ENCODE measurements at regions not wholly inside any gene's neighbourhood (a gene's known extent, or its start where the extent isn't known, plus 50 kb on each side); places are given as distances from the start of the nearest gene placed in this dataset.

DNA sequence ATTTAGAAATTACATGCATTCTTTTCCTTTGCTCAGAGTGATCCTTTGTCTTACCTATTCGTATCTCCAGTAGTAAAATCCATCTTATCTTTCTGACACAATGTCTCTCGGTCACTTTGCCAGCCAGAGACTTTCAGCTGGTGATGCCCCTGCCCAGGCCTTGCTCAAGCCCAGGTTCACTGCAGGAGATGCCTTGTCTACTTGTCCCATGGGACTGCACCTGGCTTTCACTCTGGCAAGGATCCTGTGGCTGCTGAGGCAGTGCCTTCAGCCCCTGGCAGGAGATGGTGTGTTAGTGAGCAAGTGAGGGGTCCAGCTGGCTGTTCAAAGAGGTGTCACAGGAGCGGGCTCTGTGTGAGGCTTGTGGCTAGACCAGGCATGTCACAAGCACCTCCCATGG is 1268.9 kb downstream of the OTOL1 start:
- H3K36me3 ChIP-seq (ENCODE audit: control insufficient read depth, insufficient read depth, low read length): no peaks in the 10 kb centered on the region
- H3K4me2 ChIP-seq (ENCODE audit: low read length): no peak overlapping the region
- no peak overlapping the region for H3K9ac ChIP-seq
- no peak overlapping the region for H3K4me3 ChIP-seq (ENCODE audit: low read depth, low read length)
- no peaks in the 10 kb centered on the region for H3K4me1 ChIP-seq
- H3K79me2 ChIP-seq: no peaks in the 10 kb centered on the region
- no peaks in the 10 kb centered on the region for H3K9me3 ChIP-seq (ENCODE audit: control insufficient read depth, low read length)
- no peak overlapping the region for H2AFZ ChIP-seq
- no peak overlapping the region for H3K27ac ChIP-seq
- H3K27me3 ChIP-seq (ENCODE audit: control insufficient read depth, insufficient read depth, low read length): no peaks in the 10 kb centered on the region
- TF ChIP-seq, protein P1, sequence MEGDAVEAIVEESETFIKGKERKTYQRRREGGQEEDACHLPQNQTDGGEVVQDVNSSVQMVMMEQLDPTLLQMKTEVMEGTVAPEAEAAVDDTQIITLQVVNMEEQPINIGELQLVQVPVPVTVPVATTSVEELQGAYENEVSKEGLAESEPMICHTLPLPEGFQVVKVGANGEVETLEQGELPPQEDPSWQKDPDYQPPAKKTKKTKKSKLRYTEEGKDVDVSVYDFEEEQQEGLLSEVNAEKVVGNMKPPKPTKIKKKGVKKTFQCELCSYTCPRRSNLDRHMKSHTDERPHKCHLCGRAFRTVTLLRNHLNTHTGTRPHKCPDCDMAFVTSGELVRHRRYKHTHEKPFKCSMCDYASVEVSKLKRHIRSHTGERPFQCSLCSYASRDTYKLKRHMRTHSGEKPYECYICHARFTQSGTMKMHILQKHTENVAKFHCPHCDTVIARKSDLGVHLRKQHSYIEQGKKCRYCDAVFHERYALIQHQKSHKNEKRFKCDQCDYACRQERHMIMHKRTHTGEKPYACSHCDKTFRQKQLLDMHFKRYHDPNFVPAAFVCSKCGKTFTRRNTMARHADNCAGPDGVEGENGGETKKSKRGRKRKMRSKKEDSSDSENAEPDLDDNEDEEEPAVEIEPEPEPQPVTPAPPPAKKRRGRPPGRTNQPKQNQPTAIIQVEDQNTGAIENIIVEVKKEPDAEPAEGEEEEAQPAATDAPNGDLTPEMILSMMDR (IDR thresholded peaks at IDR 0.05): no peak

DNA sequence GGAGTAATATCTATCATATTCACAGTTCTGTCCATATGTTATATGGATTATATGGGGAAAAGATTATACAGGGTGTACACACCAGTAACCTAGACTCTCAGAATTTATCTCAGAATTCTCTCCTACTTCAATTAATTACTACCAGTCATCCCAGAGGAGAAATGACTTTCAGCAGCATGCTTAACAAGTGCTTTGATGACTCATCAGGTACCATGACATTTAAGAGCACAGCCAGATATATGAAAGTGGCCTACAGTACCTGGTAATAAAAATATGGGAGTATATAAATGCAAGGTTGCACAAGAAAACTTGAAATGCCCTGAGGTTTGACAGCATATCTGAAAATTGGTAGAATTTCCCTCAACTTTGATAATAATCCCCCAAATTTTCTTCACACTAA is 1273.0 kb downstream of the OTOL1 start:
- no peak overlapping the region for H3K4me3 ChIP-seq (ENCODE audit: low read depth, low read length)
- TF ChIP-seq, protein P1 (IDR thresholded peaks at IDR 0.05): no peak

DNA sequence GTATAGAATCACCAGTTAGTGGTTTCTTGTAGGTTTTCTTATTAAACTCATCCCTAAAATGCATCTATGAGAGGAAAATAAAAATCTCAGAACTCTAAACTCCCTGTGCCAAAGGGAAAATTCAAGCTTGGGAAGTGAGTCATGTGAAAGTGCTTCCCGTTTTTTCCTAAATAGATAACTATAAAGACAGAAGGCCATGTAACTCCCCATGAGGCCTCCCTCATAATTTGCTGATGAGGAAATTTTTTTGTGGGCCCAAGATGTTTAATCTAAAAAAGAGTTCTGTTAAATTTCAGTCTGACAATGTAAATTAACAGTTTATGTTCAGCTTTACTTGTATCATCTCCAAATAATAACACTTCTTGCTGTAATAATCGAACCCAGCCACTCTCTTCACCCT is 1273.9 kb downstream of the OTOL1 start:
- Histone ChIP-seq H3K4me1 (no peaks in the 10 kb centered on the region), H3K4me3 (ENCODE audit: low read depth, low read length) (no peak overlapping the region), H2AFZ (no peak overlapping the region), H3K4me2 (ENCODE audit: low read length) (no peak overlapping the region), H3K9me3 (ENCODE audit: control insufficient read depth, low read length) (no peaks in the 10 kb centered on the region), H3K27ac (no peak overlapping the region), H3K79me2 (no peaks in the 10 kb centered on the region), H3K36me3 (ENCODE audit: control insufficient read depth, insufficient read depth, low read length) (no peaks in the 10 kb centered on the region), H3K27me3 (ENCODE audit: control insufficient read depth, insufficient read depth, low read length) (no peaks in the 10 kb centered on the region), H3K9ac (no peak overlapping the region)
- TF ChIP-seq, protein P1 (IDR thresholded peaks at IDR 0.05): no peak

More for the DNA sequence above, 1273.0 kb downstream of the OTOL1 start:
- Histone ChIP-seq H3K9ac (no peak overlapping the region), H3K9me3 (ENCODE audit: control insufficient read depth, low read length) (no peaks in the 10 kb centered on the region), H3K4me1 (no peaks in the 10 kb centered on the region), H3K27ac (no peak overlapping the region), H3K79me2 (no peaks in the 10 kb centered on the region), H3K36me3 (ENCODE audit: control insufficient read depth, insufficient read depth, low read length) (no peaks in the 10 kb centered on the region), H3K27me3 (ENCODE audit: control insufficient read depth, insufficient read depth, low read length) (no peaks in the 10 kb centered on the region), H3K4me2 (ENCODE audit: low read length) (no peak overlapping the region), H2AFZ (no peak overlapping the region)

DNA sequence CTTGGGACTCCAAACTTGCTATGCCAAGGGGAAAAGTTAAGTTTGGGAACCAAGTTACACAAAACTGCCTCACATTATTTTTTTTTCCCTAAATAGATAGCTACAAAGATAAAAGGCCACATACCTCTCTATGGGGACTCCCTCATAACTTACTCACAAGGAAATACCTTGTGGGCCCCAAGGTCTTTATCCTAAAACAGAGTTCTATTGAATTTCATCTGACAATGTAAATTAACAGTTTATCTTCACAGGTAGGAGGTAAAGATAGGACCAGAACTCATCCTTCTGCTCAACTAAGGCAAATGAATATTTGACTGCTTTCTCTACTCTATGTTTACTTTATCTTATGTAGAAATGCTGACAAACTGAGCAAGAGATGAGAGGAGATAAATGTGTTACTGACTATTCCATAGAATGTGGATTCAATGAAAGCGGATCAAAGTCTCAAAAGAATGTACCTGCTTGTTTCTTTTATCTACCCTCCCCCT is 1278.0 kb downstream of the OTOL1 start:
- Histone ChIP-seq H3K9me3 (ENCODE audit: control insufficient read depth, low read length) (no peaks in the 10 kb centered on the region), H2AFZ (no peak overlapping the region), H3K27me3 (ENCODE audit: control insufficient read depth, insufficient read depth, low read length) (no peaks in the 10 kb centered on the region), H3K9ac (no peak overlapping the region), H3K36me3 (ENCODE audit: control insufficient read depth, insufficient read depth, low read length) (no peaks in the 10 kb centered on the region), H3K4me2 (ENCODE audit: low read length) (no peak overlapping the region), H3K4me1 (no peaks in the 10 kb centered on the region), H3K27ac (no peak overlapping the region), H3K4me3 (ENCODE audit: low read depth, low read length) (no peak overlapping the region), H3K79me2 (no peaks in the 10 kb centered on the region)
- TF ChIP-seq, protein P1 (IDR thresholded peaks at IDR 0.05): no peak

DNA sequence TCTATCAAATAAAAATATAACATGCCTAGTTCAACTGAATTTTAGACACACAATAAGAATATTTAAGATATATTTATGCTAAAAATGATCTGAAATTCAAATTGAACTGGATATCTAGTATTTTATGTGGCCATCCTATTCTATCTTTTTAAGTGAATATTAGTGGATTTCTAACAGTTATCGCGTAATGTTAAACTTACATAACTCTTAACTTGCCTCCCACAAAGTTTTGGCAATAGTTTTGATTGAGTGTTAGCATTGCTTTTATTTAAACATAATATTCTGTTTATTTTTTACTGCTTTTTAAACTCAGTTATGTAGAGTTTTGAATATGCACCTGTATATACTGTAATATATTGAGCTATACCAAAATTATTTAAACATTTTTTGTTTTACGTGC is 1279.5 kb downstream of the OTOL1 start:
- H2AFZ ChIP-seq: no peak overlapping the region
- H3K27ac ChIP-seq: no peak overlapping the region
- H3K4me3 ChIP-seq (ENCODE audit: low read depth, low read length): no peak overlapping the region
- H3K9me3 ChIP-seq (ENCODE audit: control insufficient read depth, low read length): no peaks in the 10 kb centered on the region
- no peaks in the 10 kb centered on the region for H3K27me3 ChIP-seq (ENCODE audit: control insufficient read depth, insufficient read depth, low read length)
- H3K36me3 ChIP-seq (ENCODE audit: control insufficient read depth, insufficient read depth, low read length): no peaks in the 10 kb centered on the region
- H3K4me1 ChIP-seq: no peaks in the 10 kb centered on the region
- H3K79me2 ChIP-seq: no peaks in the 10 kb centered on the region
- TF ChIP-seq, protein P1 (IDR thresholded peaks at IDR 0.05): no peak
- no peak overlapping the region for H3K9ac ChIP-seq
- no peak overlapping the region for H3K4me2 ChIP-seq (ENCODE audit: low read length)

All from parathyroid adenoma (tissue), 2 donors.